ENCODE measurements at regions not wholly inside any gene's neighbourhood (a gene's known extent, or its start where the extent isn't known, plus 50 kb on each side); places are given as distances from the start of the nearest gene placed in this dataset.

GRCh38 chr4:164177153-164177552 lies 576.8 kb upstream of the SMIM31 start:
- no peak for TF ChIP-seq POLR2A (IDR thresholded peaks at IDR 0.05)
- no peak for TF ChIP-seq CTCF (IDR thresholded peaks at IDR 0.05)

Data from body of pancreas (tissue), 4 donors.